ENCODE measurements at regions not wholly inside any gene's neighbourhood (a gene's known extent, or its start where the extent isn't known, plus 50 kb on each side); places are given as distances from the start of the nearest gene placed in this dataset. TPM values are rescaled to one million over a fixed set of nuclear protein-coding genes. Genes with fewer than 3 reads are reported as not detected.

- TF ChIP-seq EZH2phosphoT487 (IDR thresholded peaks at IDR 0.05; ENCODE audit: borderline replicate concordance, low read depth, low read length) (no peak), CTCF (conservative IDR thresholded peaks at IDR 0.05; ENCODE audit: low read length) (no peak)
- no peak overlapping the region for H3K4me2 ChIP-seq (ENCODE audit: low read length)
- no TSS peak for BruUV-seq (replicated peaks)
Observed at GRCh38 chr13:44321961-44322360, 51.7 kb upstream of the SERP2 start.

GRCh38 chr13:44322928-44323327 is 50.7 kb upstream of the SERP2 start:
- CTCF ChIA-PET (ENCODE audit: unreplicated experiment): no interaction called here
- no peaks in the 10 kb centered on the region for H3K79me2 ChIP-seq (ENCODE audit: insufficient read depth, low read depth, low read length)
- H3K27ac ChIP-seq (ENCODE audit: low read depth, low read length, poor library complexity, severe bottlenecking): no peak overlapping the region
- TF ChIP-seq CTCF (conservative IDR thresholded peaks at IDR 0.05; ENCODE audit: low read length) (no peak), EZH2phosphoT487 (IDR thresholded peaks at IDR 0.05; ENCODE audit: borderline replicate concordance, low read depth, low read length) (no peak)
- POLR2A ChIA-PET: no interaction called here
- DNase-seq (ENCODE audit: low spot score): no peak
- no peaks in the 10 kb centered on the region for H3K9me2 ChIP-seq (ENCODE audit: insufficient read depth, low read length)
- no peak overlapping the region for H2AFZ ChIP-seq (ENCODE audit: low read length)
- intact Hi-C loops (cut with micrococcal nuclease; ENCODE audit: unreplicated experiment): no loop called here
- no peak overlapping the region for H3K4me3 ChIP-seq (ENCODE audit: low read depth, low read length, poor library complexity, severe bottlenecking)
- H3K4me2 ChIP-seq (ENCODE audit: low read length): no peak overlapping the region
- no peaks in the 10 kb centered on the region for H3K4me1 ChIP-seq (ENCODE audit: insufficient read depth, low read length, poor library complexity, severe bottlenecking)
- no TSS peak for BruUV-seq (replicated peaks)
- no peaks in the 10 kb centered on the region for H4K20me1 ChIP-seq (ENCODE audit: insufficient read depth, low read length)
- no peaks in the 10 kb centered on the region for H3K36me3 ChIP-seq (ENCODE audit: insufficient read depth, low read length)
- no peaks in the 10 kb centered on the region for H3K9me3 ChIP-seq (ENCODE audit: low read length)

More at GRCh38 chr13:44321961-44322360, 51.7 kb upstream of the SERP2 start:
- no peak for DNase-seq (ENCODE audit: low spot score)
- Histone ChIP-seq H3K9me2 (ENCODE audit: insufficient read depth, low read length) (no peaks in the 10 kb centered on the region), H2AFZ (ENCODE audit: low read length) (no peak overlapping the region), H3K4me3 (ENCODE audit: low read depth, low read length, poor library complexity, severe bottlenecking) (no peak overlapping the region), H4K20me1 (ENCODE audit: insufficient read depth, low read length) (no peaks in the 10 kb centered on the region), H3K79me2 (ENCODE audit: insufficient read depth, low read depth, low read length) (no peaks in the 10 kb centered on the region), H3K27ac (ENCODE audit: low read depth, low read length, poor library complexity, severe bottlenecking) (no peak overlapping the region), H3K9me3 (ENCODE audit: low read length) (no peaks in the 10 kb centered on the region), H3K4me1 (ENCODE audit: insufficient read depth, low read length, poor library complexity, severe bottlenecking) (no peaks in the 10 kb centered on the region), H3K36me3 (ENCODE audit: insufficient read depth, low read length) (no peaks in the 10 kb centered on the region)
- intact Hi-C loops (cut with micrococcal nuclease; ENCODE audit: unreplicated experiment): no loop called here
- ChIA-PET POLR2A (no interaction called here), CTCF (ENCODE audit: unreplicated experiment) (no interaction called here)

- Histone ChIP-seq H3K27ac (ENCODE audit: low read depth, low read length, poor library complexity, severe bottlenecking) (no peak overlapping the region), H3K79me2 (ENCODE audit: insufficient read depth, low read depth, low read length) (no peaks in the 10 kb centered on the region), H4K20me1 (ENCODE audit: insufficient read depth, low read length) (no peaks in the 10 kb centered on the region), H3K4me1 (ENCODE audit: insufficient read depth, low read length, poor library complexity, severe bottlenecking) (no peaks in the 10 kb centered on the region), H3K4me3 (ENCODE audit: low read depth, low read length, poor library complexity, severe bottlenecking) (no peak overlapping the region), H3K9me3 (ENCODE audit: low read length) (no peaks in the 10 kb centered on the region), H3K9me2 (ENCODE audit: insufficient read depth, low read length) (no peaks in the 10 kb centered on the region), H2AFZ (ENCODE audit: low read length) (no peak overlapping the region), H3K36me3 (ENCODE audit: insufficient read depth, low read length) (no peaks in the 10 kb centered on the region), H3K4me2 (ENCODE audit: low read length) (no peak overlapping the region)
- no peak for DNase-seq (ENCODE audit: low spot score)
- ChIA-PET CTCF (ENCODE audit: unreplicated experiment) (no interaction called here), POLR2A (interaction anchor here (0.6 kb wide), 1 partner anchor 330 kb away, joined by 8 read pairs; no protein-coding TSS in a partner anchor)
- TF ChIP-seq EZH2phosphoT487 (IDR thresholded peaks at IDR 0.05; ENCODE audit: borderline replicate concordance, low read depth, low read length): no peak
- no peak for TF ChIP-seq CTCF (conservative IDR thresholded peaks at IDR 0.05; ENCODE audit: low read length)
- intact Hi-C loops (cut with micrococcal nuclease; ENCODE audit: unreplicated experiment): no loop called here
- BruUV-seq (replicated peaks): no TSS peak
Observed at GRCh38 chr13:44323754-44324153, 49.9 kb upstream of the SERP2 start.

Small RNA genes in the stretch of these regions (microRNA-seq; reads per million reads assigned to microRNA genes)
- gene MIR8079 (ENCODE audit: borderline replicate concordance): not detected

Small RNA genes in the stretch of these regions (small RNA-seq; reads per million reads assigned to genes)
- gene MIR8079: not detected

All from OCI-LY7 (cell line).